ENCODE measurements at regions not wholly inside any gene's neighbourhood (a gene's known extent, or its start where the extent isn't known, plus 50 kb on each side); places are given as distances from the start of the nearest gene placed in this dataset.
"Not testable (repeated sequence)": the region's sequence is repeated elsewhere in the genome, so short reads cannot be mapped to it uniquely, and the experiment has no call there.

- no peak overlapping the region for H3K27ac ChIP-seq
- 88% methylated on average over 7 of the region's 7 CpGs for WGBS
- no peak for DNase-seq (ENCODE audit: low spot score)
- intact Hi-C loops (cut with DNase I), result no loop called here
- H3K4me1 ChIP-seq (replicated peaks), result no peaks in the 10 kb centered on the region
- no peaks in the 10 kb centered on the region for H3K9me3 ChIP-seq
- TF ChIP-seq, protein P1, sequence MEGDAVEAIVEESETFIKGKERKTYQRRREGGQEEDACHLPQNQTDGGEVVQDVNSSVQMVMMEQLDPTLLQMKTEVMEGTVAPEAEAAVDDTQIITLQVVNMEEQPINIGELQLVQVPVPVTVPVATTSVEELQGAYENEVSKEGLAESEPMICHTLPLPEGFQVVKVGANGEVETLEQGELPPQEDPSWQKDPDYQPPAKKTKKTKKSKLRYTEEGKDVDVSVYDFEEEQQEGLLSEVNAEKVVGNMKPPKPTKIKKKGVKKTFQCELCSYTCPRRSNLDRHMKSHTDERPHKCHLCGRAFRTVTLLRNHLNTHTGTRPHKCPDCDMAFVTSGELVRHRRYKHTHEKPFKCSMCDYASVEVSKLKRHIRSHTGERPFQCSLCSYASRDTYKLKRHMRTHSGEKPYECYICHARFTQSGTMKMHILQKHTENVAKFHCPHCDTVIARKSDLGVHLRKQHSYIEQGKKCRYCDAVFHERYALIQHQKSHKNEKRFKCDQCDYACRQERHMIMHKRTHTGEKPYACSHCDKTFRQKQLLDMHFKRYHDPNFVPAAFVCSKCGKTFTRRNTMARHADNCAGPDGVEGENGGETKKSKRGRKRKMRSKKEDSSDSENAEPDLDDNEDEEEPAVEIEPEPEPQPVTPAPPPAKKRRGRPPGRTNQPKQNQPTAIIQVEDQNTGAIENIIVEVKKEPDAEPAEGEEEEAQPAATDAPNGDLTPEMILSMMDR (IDR thresholded peaks at IDR 0.05), result no peak
- no peak for TF ChIP-seq POLR2AphosphoS5 (IDR thresholded peaks at IDR 0.05)
- TF ChIP-seq POLR2A (IDR thresholded peaks at IDR 0.05), result no peak
- H3K36me3 ChIP-seq, result no peaks in the 10 kb centered on the region
- no peak overlapping the region for H3K4me3 ChIP-seq
- no peaks in the 10 kb centered on the region for H3K27me3 ChIP-seq (replicated peaks; ENCODE audit: insufficient read depth)
Observed at GRCh38 chr10:8360365-8360764, 305.9 kb downstream of the GATA3 start.

- DNase-seq (ENCODE audit: low spot score), result no peak
- no peaks in the 10 kb centered on the region for H3K4me1 ChIP-seq (replicated peaks)
- no peak overlapping the region for H3K27ac ChIP-seq
- intact Hi-C loops (cut with DNase I), result no loop called here
- no peaks in the 10 kb centered on the region for H3K36me3 ChIP-seq
- 75% methylated on average over 2 of the region's 2 CpGs for WGBS
- TF ChIP-seq, protein P1 (IDR thresholded peaks at IDR 0.05), result no peak
- TF ChIP-seq POLR2AphosphoS5 (IDR thresholded peaks at IDR 0.05) (no peak), POLR2A (IDR thresholded peaks at IDR 0.05) (no peak)
- H3K4me3 ChIP-seq, result no peak overlapping the region
- no peaks in the 10 kb centered on the region for H3K9me3 ChIP-seq
- H3K27me3 ChIP-seq (replicated peaks; ENCODE audit: insufficient read depth), result no peaks in the 10 kb centered on the region
Observed at GRCh38 chr10:8360814-8361509, 306.5 kb downstream of the GATA3 start.

DNA sequence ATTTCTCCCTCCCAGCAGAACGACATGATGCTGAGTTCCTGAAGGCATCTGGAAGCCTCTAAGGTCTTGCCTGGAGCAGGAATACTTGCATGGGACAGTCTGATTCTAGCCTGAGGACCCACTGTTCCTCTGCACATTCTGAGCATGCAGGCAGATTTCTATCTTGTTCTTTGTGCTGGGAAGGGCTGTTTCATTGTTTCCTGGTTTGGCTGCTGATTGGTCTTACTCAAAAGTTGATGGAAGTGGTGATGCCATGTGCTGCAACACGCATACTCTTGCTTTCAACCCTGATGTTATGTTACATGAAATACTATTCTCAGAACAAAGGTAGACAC is 307.0 kb downstream of the GATA3 start:
- intact Hi-C loops (cut with DNase I), result no loop called here
- no peak overlapping the region for H3K27ac ChIP-seq
- TF ChIP-seq POLR2A (IDR thresholded peaks at IDR 0.05) (no peak), POLR2AphosphoS5 (IDR thresholded peaks at IDR 0.05) (no peak)
- TF ChIP-seq, protein P1 (IDR thresholded peaks at IDR 0.05), result no peak

DNA sequence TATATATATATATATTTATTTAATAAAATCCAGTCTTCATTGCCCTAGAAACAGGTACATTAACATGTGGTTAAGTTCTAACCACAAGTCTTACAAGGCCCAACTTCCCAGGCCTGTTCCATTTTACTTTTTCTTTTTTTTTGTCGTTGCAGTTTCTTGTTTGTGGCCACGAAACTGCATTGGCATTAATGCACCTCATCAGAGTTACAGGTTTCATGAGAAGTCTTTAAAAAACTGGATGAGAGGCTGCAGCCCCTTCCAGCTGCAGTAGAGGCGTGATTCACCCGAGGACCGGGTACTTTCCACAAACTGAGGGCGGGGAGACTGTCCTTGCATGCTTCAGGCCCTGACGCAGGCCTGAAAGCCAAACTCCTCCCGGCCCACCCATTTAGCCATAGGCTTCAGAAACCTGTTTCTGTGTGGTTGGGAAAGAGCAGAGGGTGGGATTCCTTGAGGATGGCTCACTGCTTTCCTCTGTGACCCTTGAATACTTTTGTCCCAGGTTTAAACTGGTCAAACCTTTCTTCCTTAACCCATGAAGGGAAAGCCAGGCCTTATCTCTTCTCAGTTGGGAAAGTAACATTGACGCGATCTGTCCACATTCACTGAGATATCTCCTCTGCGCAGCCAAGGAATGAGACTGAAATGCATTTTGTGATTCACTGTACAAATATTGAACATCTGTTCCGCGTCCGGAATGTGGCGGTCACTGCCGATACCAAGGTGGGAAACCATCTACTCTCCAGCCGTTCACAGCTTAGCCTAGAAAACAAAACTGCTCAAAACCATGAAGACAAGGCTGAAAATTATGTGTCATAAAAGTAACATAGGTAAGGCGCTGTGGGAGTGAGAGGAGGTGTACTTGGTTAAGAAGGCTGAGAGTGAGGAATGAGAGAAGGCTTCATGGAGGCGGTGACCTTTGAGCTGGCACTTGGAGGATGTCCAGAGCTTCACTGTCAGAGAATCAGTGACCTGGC is 311.7 kb downstream of the GATA3 start:
- no peak overlapping the region for H3K27ac ChIP-seq
- H3K4me3 ChIP-seq, result no peak overlapping the region
- DNase-seq (ENCODE audit: low spot score), result no peak
- no peaks in the 10 kb centered on the region for H3K36me3 ChIP-seq
- intact Hi-C loops (cut with DNase I), result no loop called here
- no peaks in the 10 kb centered on the region for H3K9me3 ChIP-seq
- H3K27me3 ChIP-seq (replicated peaks; ENCODE audit: insufficient read depth), result no peaks in the 10 kb centered on the region
- TF ChIP-seq POLR2AphosphoS5 (IDR thresholded peaks at IDR 0.05) (no peak), POLR2A (IDR thresholded peaks at IDR 0.05) (no peak)
- TF ChIP-seq, protein P1 (IDR thresholded peaks at IDR 0.05), result no peak
- WGBS, result 77% methylated on average over 19 of the region's 19 CpGs
- H3K4me1 ChIP-seq (replicated peaks), result no peaks in the 10 kb centered on the region

More for the DNA sequence above, 307.0 kb downstream of the GATA3 start:
- no peak for DNase-seq (ENCODE audit: low spot score)
- 56% methylated on average over 2 of the region's 2 CpGs for WGBS
- Histone ChIP-seq H3K9me3 (no peaks in the 10 kb centered on the region), H3K4me3 (no peak overlapping the region), H3K27me3 (replicated peaks; ENCODE audit: insufficient read depth) (no peaks in the 10 kb centered on the region), H3K36me3 (no peaks in the 10 kb centered on the region), H3K4me1 (replicated peaks) (no peaks in the 10 kb centered on the region)

DNA sequence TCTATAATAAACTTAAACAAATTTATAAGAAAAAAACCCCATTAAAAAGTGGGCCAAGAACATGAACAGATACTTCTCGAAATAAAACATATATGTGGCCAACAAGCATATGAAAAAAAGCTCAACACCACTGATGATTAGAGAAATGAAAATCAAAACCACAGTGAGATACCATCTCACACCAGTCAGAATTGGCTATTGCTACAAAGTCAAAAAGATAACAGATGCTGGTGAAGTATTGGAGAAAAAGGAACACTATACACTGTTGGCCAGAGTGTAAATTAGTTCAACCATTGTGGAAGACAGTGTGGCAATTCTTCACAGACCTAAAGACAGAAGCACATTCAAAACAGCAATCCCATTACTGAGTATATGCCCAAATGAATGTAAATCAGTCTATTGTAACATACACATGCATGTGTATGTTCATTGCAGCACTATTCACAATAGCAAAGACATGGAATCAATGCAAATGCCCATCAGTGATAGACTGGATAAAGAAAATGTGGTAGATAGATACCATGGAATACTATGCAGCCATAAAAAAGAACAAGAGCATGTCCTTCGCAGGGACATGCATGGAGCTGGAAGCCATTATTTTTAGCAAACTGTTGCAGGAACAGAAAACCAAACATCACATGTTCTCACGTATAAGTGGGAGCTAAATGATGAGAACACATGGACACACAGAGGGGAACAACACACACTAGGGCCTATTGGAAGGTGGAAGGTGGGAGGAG is 313.4 kb downstream of the GATA3 start:
- H3K27ac ChIP-seq; H3K27me3 ChIP-seq (replicated peaks; ENCODE audit: insufficient read depth); DNase-seq (ENCODE audit: low spot score); H3K9me3 ChIP-seq; H3K4me3 ChIP-seq; intact Hi-C loops (cut with DNase I); H3K4me1 ChIP-seq (replicated peaks); H3K36me3 ChIP-seq: not testable (repeated sequence)
- WGBS, result 76% methylated on average over 3 of the region's 3 CpGs
